NCI-H2227 treated with DMSO at 0.1 percent for 48 hours (cell line): ENCODE measurements at regions not wholly inside any gene's neighbourhood (a gene's known extent, or its start where the extent isn't known, plus 50 kb on each side); places are given as distances from the start of the nearest gene placed in this dataset.
A peak's percentile ranks its signal among the peaks of the same experiment; 100 is the strongest.
"Not testable (repeated sequence)": the region's sequence is repeated elsewhere in the genome, so short reads cannot be mapped to it uniquely, and the experiment has no call there.

Experiments used
- DNase-seq: peaks from one replicate; lab custom pipeline; 2025; lab: John Stamatoyannopoulos, UW

DNA sequence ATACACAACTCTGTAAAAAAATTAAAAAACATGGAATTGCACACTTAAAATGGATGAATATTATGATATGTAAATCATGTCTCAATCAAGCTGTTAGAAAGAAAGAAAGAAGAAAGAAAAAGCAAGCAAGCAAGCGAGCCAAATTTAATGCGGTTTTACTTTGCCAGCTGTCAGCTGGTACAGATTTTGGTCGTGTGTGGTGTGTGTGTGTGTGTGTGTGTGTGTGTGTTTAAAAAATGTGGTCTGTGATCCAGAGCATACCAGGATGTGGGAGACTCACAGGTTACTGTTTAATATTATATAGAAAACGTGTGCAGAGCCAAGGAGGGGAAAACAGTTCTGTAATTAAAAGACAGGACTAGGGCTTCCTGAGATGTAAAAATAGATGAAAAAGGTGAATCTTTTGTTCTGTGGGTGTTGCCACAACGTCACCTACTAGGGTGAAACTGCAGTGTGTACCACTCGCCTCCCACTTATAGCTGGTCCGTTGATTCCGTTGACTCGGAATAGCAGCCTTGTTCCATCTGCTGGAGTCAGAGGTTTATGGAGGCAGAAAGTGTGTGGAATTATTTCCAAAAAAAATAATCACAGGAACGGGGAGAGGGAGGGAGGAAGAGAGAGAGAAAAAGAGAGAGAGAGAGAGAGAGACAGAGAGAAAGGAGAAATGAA is 197.7 kb downstream of the BCAS1 start:
- DNase-seq = peak; percentile 17

DNA sequence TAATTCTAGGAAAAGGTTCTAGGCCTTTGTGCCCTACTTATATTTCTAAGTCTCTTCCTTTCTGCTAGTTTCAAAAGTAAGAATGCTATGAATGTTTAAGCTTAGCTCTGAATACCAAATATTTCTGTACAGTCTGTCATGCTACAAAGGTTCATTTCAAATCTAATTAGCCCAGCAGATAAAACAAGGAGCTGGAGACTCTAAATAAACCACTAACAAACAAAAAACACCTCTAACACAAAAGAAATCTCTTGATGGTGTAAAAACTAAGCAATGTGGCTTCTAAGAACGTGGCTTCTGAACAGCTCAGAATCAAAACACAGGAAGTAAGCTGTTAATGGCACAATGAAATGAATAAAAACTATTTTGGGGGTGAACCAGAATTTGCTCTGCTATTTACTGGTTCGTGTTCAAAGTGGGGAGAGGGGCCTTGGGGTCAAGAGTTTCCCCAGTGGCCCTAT is 198.3 kb downstream of the BCAS1 start:
- no peak for DNase-seq

DNA sequence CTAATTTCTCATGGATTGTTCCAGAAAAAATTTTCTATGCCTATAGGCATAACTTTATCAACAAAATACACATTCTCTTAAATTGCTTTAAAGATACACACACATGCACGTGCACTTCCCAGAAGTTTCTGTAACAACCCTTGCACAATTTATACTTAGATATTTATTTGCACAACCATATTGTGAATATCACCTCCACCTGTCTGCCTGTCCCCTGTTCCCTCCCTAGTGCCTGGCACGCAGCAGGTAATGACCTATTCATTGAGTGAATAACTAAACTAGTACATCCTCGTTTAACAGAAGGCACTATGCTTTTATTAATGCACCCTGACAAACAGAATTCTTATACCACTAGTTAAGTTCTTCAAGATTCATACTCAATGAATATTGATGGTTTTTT is 198.9 kb downstream of the BCAS1 start:
- DNase-seq = no peak

DNA sequence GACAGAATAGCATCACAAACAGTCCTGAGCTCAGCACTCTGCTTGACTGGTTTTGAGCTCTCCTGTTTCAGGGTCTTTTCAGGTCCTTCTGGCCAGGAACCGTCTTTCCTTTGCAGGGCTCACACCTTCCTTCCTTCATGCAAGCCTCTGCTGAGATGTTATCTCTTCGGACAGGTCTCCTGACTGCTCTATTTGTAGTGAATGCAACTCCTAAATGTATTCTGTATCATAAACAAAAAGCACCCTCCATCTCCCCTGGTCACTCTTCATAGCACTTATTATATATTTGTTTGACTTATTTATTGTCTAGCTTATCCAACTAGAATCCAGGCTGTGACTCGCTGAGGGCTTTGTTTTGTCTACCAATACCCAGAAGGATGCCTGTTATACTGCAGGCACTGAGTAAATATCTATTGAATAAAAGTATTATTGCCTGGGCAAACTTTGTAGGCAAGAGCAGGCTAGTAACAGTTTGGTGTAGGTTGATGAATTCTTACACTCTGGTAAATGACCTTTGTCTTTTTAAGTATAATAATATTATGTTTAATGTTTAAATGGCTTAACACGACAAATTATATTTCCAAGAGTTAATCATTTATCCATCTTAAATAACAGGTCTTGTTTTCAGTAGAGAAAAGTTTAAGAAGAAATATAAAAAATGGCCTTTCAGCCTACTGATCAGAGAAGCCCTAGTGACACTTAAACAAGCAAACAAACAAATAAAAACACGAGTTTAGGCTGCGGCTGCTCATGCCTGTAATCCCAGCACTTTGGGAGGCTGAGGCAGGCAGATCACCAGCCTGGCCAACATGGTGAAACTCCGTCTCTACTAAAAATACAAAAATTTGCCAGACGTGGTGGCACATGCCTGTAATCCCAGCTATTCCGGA is 199.7 kb downstream of the BCAS1 start:
- no peak for DNase-seq

DNA sequence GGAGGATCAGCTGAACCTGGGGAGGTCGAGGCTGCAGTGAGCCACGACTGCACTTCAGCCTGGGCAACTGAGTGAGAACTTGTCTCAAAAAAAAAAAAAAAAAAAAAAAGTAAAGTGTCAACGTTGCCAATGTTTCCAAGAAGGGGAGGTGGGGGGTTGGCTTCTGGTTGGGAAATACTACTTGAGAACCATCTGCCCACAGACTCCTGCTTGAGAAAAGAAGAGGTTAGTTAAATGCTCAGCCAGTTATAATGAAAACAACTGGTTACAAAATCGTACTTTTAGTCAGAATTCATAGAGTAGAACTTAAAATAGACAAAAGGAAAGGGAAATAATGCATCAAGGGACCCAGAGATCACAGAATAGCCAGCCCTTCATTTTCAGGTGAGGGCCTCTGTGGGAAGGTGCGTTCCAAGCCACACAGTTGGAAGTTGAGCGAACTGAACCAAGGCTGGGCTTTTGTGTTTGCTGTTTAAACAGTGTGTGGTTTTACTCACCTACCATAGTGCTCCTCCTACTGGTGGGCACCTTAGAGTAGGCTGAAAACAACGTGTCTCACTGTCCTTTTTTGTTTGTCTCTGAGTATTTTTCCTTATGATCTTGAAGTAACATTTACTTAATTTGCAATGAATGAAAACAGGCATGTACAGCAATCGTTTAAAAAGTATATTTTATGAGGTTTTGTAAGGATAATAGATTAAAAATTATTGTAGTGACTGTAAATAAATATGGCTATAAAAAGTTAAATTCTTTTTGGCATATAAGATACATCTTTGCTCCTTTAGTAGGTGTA is 200.7 kb downstream of the BCAS1 start:
- DNase-seq = peak; percentile 75

DNA sequence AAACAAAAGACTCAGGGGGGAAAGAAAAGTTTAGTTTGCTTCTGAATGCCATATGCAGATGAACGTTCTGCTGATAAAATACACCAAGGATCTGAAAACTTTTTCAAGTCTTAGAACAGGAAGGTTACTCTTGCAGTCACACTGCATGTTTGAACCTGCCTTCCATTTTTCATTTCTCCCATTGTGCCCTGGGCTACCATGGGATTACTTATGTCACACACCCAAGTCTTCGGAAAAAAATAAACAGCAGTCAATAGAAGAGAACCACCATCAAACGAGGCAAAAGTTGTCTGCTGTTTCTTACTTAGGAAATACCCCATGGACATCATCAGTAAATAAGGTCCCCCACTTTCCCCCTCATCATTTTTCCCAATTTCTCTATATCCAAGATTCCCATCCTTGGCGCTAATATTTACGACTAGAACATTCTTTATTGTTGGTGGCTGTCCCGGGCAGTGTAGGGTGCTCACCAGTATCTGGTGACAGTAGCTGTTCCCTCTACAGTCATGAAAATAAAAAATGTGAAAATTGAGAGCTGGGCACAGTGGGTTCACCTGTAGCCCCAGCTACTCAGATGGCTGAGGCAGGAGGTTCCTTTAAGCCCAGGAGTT is 202.5 kb downstream of the BCAS1 start:
- DNase-seq = no peak

DNA sequence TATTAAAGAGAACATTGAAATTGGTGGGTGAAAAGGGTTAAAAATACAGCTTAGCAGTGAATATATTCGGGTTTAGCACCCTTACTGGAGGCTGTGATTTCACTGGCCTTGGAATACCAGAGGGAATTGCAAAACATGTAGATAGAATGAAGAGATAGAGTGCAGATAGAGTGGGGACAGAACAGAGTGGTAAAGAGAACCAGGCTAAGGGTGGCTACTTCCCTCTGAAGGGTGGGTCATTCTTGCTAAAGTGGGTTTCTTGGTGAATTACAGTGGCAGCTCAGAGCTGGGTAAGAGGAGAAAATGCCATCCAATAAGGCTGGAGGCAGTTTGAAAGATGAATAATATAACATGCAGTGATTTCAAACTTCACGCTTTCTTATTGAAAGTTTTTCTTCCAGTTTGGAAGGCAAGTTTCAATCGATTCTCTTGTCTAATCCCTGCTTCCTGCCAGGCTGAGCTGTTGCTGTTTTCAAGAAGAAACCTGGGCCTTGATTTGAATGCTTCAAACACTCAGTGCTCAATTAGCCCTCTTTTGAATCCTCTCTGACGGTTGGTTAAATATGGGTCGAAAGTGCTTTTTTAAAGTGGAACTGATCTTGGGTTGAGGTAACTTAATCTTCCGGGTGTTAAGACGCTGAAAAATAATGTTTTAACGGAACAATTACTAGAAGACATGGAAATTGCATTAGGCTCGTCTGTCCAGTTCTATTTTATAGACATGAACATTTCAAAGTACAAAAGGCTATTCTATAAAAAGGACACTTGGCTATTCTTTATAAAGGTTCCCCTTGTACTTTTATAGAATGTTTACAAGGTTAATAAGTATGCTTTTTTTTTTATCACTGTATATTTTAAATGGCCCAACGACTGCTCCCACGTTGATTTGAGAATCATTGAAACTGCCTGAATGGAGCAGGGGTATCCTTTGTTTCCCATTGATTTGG is 203.3 kb downstream of the BCAS1 start:
- DNase-seq = peak; percentile 56

DNA sequence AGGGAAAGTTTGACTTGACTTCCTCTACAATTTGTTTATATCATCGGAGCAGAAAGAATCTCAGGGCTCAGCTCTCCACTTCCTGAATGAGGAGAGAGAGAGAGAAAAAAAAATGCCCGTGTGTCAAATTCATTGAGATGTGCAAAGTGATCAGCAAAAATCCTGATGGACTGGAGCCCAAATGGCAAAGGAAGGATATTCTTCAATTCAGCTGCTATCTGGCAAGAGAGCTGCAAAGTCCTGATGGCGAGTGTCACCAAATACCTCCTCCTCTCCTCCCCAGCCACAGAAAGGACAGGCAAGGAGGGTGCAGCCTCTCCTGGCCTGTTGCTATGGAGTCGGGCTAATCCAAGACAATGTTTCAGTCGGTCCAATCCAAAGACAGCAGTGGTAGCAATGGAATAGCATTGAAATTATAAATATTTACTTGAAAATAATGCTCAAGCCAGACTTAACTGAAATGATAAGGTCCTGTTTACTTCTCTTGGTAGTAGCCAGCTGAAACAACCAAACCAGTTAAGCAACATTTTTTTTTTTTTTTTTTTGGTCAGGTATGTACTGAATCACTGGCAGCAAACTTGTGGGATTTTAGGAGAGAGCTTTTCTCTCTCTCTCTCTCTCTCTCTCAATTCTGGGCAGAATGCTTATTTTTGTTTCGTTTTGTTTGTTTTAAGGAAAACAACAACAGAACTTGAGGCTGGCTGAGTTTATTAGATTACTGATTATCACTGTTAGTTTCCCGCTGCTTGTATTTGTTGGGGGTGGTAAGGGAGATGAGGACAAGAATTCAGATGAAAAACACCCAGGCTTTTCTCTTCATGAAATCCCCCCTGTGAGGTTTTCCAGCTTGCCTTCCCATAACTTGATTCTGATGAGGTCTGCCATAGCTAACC is 204.2 kb downstream of the BCAS1 start:
- DNase-seq = peak; percentile 26

DNA sequence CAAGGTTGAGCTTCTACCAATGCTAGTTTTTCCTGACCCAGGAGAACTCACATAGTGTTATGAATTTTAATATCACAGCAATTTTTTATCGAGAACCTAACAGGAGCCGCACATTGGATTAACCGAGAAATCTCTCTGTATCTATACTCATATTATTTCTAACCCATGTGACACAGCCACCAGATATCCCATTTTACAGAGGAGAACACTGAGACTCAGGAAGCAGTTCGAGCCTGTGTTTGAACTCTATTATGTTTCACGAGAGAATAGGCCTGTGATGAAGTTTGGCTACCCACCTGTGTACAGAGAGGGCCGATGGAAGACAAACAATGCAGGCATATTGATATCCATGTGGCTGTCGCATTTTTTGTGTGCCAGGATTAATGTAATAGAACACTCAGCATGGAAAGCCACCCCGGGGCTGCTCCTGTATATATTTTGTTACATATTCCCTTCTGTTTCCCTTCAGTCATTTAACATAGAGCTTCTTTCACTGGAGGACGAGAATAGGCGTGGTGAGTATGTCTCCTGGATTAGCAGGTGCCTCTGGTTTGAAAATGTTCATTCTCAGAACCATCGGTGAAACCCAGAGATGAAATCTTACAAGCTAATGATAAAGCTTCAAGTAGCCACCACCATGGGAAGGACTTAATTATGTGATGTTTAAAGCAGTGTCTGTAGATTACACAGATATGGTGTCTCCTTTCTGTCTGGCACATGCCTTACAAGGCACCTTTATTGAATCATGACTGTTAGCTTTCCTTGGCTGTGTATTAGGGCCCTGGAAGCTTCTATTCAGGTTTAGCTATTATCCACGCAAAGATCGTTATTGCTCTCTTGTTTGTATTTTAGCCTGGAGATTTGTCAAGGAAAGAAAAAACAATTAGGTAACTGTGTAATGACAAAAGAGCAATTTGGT is 205.4 kb downstream of the BCAS1 start:
- DNase-seq = not testable (repeated sequence)

DNA sequence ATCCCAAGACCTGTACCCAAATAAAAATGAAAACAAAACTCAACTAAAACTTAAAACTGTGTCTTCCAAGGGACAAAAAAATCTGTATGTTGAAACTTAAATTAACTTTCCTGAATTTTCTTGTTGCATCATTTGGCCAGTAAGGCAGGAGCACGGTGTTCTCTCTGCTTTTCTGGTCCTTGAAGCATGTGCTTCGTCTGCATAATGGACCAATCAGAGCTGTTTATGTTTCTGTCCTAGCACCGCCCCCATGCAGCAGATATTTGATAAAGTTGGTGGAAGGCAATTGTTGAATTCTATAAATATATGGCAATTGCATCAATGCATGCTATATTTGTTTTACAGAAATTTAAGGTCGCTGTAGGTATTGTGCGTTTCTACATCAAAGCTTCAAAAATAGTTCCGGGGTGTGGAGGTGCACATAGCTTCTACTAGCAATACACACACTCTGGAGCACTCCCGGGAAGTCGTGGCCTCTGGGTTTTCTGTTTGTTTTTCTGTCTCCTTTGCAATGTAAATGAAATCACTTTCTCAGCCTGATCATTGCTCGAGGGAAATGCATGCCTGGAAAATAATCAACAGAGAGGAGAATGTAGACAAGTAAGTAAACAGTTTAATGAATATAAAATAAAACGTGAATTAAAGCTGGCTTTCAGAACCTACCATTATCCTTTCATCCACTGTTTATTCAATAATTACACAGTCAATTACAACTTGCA is 206.3 kb downstream of the BCAS1 start:
- DNase-seq = peak; percentile 16

DNA sequence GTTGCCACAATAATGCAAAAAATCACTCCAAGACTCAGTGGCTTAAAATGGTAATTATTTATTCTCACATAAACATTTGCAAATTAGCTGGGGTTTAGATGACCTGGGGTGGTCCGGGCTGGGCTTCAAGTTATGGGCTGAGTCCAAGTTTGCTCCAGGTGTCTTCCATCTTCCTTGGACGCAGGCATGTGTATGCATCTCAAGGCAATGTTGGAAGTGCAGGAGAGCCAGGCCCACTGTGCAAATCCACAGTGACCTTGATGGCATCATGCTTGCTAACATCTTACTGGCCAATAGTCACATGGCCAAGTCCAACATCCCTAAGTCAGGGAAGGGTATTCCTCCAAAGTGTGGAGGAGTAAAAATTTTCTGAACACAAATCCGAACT is 206.9 kb downstream of the BCAS1 start:
- not testable (repeated sequence) for DNase-seq

DNA sequence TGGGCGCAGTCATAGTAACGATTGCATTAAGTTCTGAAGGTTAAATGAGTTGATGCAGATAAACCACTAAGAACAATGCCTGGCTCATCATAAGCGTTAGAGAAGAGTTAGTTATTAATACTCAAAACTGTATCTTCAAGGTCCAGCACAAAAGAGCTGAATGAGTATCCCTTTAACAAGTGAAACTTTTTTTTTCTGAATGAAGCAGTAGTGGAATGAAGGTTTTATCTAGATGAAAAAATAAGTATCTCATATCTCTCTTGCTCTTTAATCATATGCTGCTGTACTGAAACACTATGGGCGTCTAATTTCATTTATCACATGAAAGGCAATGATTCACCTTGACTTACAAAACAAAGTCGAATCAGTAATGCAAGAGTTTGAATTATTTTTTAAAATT is 207.4 kb downstream of the BCAS1 start:
- DNase-seq = not testable (repeated sequence)

DNA sequence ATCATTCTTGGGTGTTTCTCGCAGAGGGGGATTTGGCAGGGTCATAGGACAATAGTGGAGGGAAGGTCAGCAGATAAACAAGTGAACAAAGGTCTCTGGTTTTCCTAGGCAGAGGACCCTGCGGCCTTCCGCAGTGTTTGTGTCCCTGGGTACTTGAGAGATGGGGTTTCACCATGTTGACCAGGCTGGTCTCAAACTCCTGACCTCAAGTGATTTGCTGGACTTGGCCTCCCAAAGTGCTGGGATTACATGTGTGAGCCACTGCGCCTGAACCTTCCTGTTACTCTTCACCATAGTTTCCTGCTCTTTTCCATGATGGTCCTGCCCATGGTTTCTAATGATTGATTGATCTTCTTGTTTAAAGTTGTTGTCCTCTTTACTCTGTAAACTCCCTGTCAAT is 207.9 kb downstream of the BCAS1 start:
- DNase-seq = not testable (repeated sequence)

DNA sequence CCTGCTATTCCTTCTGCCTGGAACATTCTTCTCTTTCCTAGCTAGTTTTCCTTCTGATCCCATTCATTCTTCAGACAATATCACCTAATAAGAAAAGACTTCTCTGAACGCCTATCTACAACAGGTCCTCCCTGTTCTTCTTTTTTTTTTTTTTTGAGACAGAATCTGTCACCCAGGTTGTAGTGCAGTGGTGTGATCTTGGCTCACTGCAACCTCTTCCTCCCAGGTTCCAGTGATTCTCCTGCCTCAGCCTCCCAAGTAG is 208.3 kb downstream of the BCAS1 start:
- DNase-seq = not testable (repeated sequence)

DNA sequence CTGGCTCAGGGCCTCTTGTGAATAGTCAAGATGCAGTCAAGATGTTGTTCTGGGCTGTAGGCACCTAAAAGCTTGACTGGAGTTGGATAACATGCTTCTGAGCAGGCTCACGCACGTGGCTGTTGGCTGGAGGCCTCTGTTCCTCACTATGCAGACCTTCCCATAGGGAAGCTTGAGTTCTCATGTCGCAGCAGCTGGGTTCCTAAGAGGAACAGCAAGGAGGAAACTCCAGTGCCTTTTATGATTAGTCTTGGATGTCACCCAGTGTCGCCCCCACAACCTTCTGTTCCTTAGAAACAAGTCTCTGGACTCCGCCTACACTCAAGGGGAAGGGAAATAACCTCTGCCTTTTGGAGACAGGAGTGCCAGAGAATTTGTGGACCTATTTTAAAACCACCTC is 210.7 kb downstream of the BCAS1 start:
- DNase-seq = no peak

DNA sequence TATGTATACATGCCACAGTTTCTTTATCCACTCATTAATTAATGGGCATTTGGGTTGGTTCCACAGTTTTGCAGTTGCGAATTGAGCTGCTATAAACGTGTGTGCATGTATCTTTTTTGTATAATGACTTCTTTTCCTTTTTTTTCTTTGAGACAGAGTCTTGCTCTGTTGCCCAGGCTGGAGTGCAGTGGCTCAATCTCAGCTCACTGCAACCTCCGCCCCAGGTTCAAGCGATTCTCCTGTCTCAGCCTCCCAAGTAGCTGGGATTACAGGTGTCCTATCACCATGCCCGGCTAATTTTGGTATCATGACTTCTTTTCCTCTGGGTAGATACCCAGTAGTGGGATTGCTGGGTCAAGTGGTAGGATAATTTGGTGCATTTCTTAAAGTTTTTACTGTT is 211.4 kb downstream of the BCAS1 start:
- not testable (repeated sequence) for DNase-seq

DNA sequence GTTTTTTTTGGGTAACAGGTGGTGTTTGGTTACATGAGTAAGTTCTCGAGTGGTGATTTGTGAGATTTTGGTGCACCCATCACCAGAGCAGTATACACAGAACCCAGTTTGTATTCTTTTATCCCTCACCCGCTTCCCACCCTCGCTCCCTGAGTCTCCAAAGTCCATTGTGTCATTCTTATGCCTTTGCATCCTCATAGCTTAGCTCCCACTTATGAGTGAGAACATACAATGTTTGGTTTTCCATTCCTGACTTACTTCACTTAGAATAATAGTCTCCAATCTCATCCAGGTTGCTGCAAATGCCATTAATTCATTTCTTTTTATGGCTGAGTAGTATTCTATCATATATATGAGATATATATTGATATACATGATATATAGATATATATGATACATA is 211.9 kb downstream of the BCAS1 start:
- not testable (repeated sequence) for DNase-seq

DNA sequence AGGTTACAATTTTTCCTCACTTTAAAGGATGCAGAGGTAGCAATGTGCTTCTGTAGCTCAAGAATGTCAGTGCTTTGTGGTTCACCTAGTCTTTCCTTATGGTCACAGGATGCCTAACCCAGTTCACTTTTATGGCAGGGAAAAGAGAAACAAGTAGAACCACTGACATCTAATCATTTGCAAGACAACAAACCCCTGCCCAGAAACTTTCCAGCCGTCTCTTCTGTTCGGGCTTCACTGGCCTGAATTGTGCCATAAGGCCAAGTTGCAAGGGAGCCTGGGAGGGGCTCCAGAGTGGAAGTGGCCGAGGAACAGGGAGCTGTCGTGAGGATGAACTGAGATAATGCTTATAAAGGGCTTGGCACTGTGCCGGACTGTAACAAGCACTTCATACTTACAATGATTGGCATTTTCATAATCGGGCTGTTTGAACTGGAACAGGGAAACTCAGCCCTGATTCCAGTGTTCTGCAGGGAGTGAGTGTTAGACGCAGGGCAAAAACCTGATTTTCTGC is 212.6 kb downstream of the BCAS1 start:
- DNase-seq = peak; percentile 57
